Stomach (tissue), 8 donors: ENCODE measurements at regions not wholly inside any gene's neighbourhood (a gene's known extent, or its start where the extent isn't known, plus 50 kb on each side); places are given as distances from the start of the nearest gene placed in this dataset.

Experiments
- DNase-seq, 2 donors: peaks; one replicate each; pipeline versions ENCODE4 v3.0.0 to v3.0.0-alpha.2; 2013 to 2019
- H3K27ac ChIP-seq, 5 donors: fragments of 200-600 bp in 4 of 5; sonication (generic) in 4 of 5; one replicate each; pipeline ENCODE4 v1.5.1; 2013 to 2019; ENCODE audit warnings: mild to moderate bottlenecking in 1 of 5, moderate library complexity in 1 of 5
- H3K27me3 ChIP-seq, 3 donors: fragments of 200-600 bp; sonication (generic); one replicate each; pipeline ENCODE4 v1.5.1; 2017 to 2019; ENCODE audit warnings: mixed run types in 1 of 3
- H3K36me3 ChIP-seq, 4 donors: fragments of 200-600 bp; sonication (generic); 1 replicate in 3 of 4; 2 replicates in 1 of 4; pipeline ENCODE4 v1.5.1; 2016 to 2019
- H3K4me1 ChIP-seq, 4 donors: fragments of 200-600 bp; sonication (generic); one replicate each; pipeline ENCODE4 v1.5.1; 2016 to 2019
- H3K4me3 ChIP-seq, 4 donors: fragments of 200-600 bp; sonication (generic) in 3 of 4; one replicate each; pipeline ENCODE4 v1.5.1; 2016 to 2019; ENCODE audit warnings: mild to moderate bottlenecking in 1 of 4
- H3K9me3 ChIP-seq, 4 donors: fragments of 200-600 bp; sonication (generic); one replicate each; pipeline ENCODE4 v1.5.1; 2016 to 2019
- EP300 ChIP-seq: sonication (generic); formaldehyde crosslinking; IDR thresholded peaks from one replicate; pipeline ENCODE4 v1.6.1; 2017; ENCODE audit warnings: antibody characterized with exemption
- POLR2A ChIP-seq, 4 donors: fragments of 450-650 bp; IDR thresholded peaks; one replicate each; pipeline ENCODE4 v1.6.1; 2016; ENCODE audit warnings: antibody characterized with exemption in 4 of 4, control low read depth in 2 of 4, mild to moderate bottlenecking in 1 of 4, moderate library complexity in 1 of 4
- POLR2AphosphoS5 ChIP-seq, 3 donors: sonication (generic); formaldehyde crosslinking; IDR thresholded peaks; one replicate each; pipeline ENCODE4 v1.6.1; 2016; ENCODE audit warnings: antibody characterized with exemption in 3 of 3
- WGBS, 5 donors: extraction: QIAGEN DNeasy Blood & Tissue Kit in 3 of 5; methylation state at CpG; one replicate each; pipeline versions ENCODE4 v1.1.5 to v1.1.7; 2013 to 2018; 5-methylcytosine and 5-hydroxymethylcytosine counted together
- intact Hi-C: fragments of 100-400 bp; cut with DNase I; formaldehyde crosslinking; loops from one replicate; pipeline ENCODE4 v1.15.1; 2023; ENCODE audit warnings: low total_unique reads
- TF ChIP-seq, protein P1 (sequence below), 7 experiments: fragments of 450-650 bp in 4 of 7; fragments of 200-600 bp in 3 of 7; sonication (generic) in 3 of 7; IDR thresholded peaks; one replicate each; pipeline ENCODE4 v1.5.1; 2016 to 2019; ENCODE audit warnings: antibody characterized with exemption in 7 of 7, control low read depth in 2 of 7, mild to moderate bottlenecking in 1 of 7
- donor health status: healthy with polysubstance abuse.
- donor health status: Bipolar disorder and iron deficiency.
- donor health status: healthy.

- H3K4me3 ChIP-seq: no peak overlapping the region
- no peaks in the 10 kb centered on the region for H3K27me3 ChIP-seq
- no peak for TF ChIP-seq EP300
- TF ChIP-seq, protein P1, sequence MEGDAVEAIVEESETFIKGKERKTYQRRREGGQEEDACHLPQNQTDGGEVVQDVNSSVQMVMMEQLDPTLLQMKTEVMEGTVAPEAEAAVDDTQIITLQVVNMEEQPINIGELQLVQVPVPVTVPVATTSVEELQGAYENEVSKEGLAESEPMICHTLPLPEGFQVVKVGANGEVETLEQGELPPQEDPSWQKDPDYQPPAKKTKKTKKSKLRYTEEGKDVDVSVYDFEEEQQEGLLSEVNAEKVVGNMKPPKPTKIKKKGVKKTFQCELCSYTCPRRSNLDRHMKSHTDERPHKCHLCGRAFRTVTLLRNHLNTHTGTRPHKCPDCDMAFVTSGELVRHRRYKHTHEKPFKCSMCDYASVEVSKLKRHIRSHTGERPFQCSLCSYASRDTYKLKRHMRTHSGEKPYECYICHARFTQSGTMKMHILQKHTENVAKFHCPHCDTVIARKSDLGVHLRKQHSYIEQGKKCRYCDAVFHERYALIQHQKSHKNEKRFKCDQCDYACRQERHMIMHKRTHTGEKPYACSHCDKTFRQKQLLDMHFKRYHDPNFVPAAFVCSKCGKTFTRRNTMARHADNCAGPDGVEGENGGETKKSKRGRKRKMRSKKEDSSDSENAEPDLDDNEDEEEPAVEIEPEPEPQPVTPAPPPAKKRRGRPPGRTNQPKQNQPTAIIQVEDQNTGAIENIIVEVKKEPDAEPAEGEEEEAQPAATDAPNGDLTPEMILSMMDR (IDR thresholded peaks at IDR 0.05): no peak
- DNase-seq: no peak
- no peaks in the 10 kb centered on the region for H3K9me3 ChIP-seq
- no peak overlapping the region for H3K27ac ChIP-seq
- WGBS, 5 donors: 63 to 80% (median 69%) methylated on average over 2 of the region's 2 CpGs
- no peaks in the 10 kb centered on the region for H3K4me1 ChIP-seq
- intact Hi-C loops: no loop called here
- H3K36me3 ChIP-seq: no peaks in the 10 kb centered on the region
These were observed 718.8 kb upstream of the TMPRSS15 start for GRCh38 chr21:19122356-19122755.

DNA sequence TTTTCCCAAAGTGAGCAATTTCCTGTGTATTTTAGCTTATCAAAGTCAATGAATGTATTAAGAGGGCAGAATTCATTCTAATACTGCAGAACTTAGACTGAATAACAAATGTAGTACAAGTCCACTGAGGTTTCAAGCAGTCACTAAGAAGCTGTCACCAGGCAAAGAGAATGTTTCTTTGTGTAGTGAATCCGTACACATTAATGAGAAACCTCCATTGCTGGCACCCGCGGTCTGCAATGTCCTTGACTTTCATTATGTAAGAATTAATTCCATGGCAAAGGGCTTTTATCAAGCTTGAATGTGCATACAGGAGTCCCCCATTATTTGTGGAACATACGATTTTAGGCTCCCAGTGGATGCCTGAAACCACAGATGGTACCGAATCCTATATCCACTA, 719.5 kb upstream of the TMPRSS15 start:
- 87 to 96% (median 90%) methylated on average over 5 of the region's 5 CpGs for WGBS, 5 donors
- H3K27ac ChIP-seq: no peak overlapping the region
- no peak overlapping the region for H3K4me3 ChIP-seq
- H3K9me3 ChIP-seq: no peaks in the 10 kb centered on the region
- TF ChIP-seq POLR2A (IDR thresholded peaks at IDR 0.05) (no peak), POLR2AphosphoS5 (IDR thresholded peaks at IDR 0.05) (no peak), EP300 (no peak)
- TF ChIP-seq, protein P1 (IDR thresholded peaks at IDR 0.05): no peak
- H3K4me1 ChIP-seq: no peaks in the 10 kb centered on the region
- intact Hi-C loops: no loop called here
- H3K36me3 ChIP-seq: no peaks in the 10 kb centered on the region
- DNase-seq: no peak
- no peaks in the 10 kb centered on the region for H3K27me3 ChIP-seq

GRCh38 chr21:19123525-19123924, 719.9 kb upstream of the TMPRSS15 start:
- H3K27me3 ChIP-seq: no peaks in the 10 kb centered on the region
- 67 to 74% (median 69%) methylated on average over 2 of the region's 2 CpGs for WGBS, 5 donors
- no peak overlapping the region for H3K27ac ChIP-seq
- no peak for DNase-seq
- no peak overlapping the region for H3K4me3 ChIP-seq
- no peak for TF ChIP-seq EP300
- no peak for TF ChIP-seq POLR2AphosphoS5 (IDR thresholded peaks at IDR 0.05)
- TF ChIP-seq POLR2A (IDR thresholded peaks at IDR 0.05): no peak
- TF ChIP-seq, protein P1 (IDR thresholded peaks at IDR 0.05): no peak
- intact Hi-C loops: no loop called here
- H3K4me1 ChIP-seq: no peaks in the 10 kb centered on the region
- no peaks in the 10 kb centered on the region for H3K9me3 ChIP-seq
- no peaks in the 10 kb centered on the region for H3K36me3 ChIP-seq

GRCh38 chr21:19124691-19125090, 721.1 kb upstream of the TMPRSS15 start:
- H3K9me3 ChIP-seq: no peaks in the 10 kb centered on the region
- intact Hi-C loops: no loop called here
- H3K4me1 ChIP-seq: no peaks in the 10 kb centered on the region
- H3K36me3 ChIP-seq: no peaks in the 10 kb centered on the region
- no peaks in the 10 kb centered on the region for H3K27me3 ChIP-seq
- TF ChIP-seq POLR2A (IDR thresholded peaks at IDR 0.05) (no peak), POLR2AphosphoS5 (IDR thresholded peaks at IDR 0.05) (no peak), EP300 (no peak)
- TF ChIP-seq, protein P1 (IDR thresholded peaks at IDR 0.05): no peak
- H3K27ac ChIP-seq: no peak overlapping the region
- H3K4me3 ChIP-seq: no peak overlapping the region
- DNase-seq: no peak
